HG03103 (cell line): ENCODE measurements at regions not wholly inside any gene's neighbourhood (a gene's known extent, or its start where the extent isn't known, plus 50 kb on each side); places are given as distances from the start of the nearest gene placed in this dataset.
"Not testable (repeated sequence)": the region's sequence is repeated elsewhere in the genome, so short reads cannot be mapped to it uniquely, and the experiment has no call there.

Experiments
- ATAC-seq: cut with Tn5 transposase; IDR thresholded peaks from one replicate; pipeline ENCODE4 v1.9.1; 2021; ENCODE audit warnings: low read depth; ENCODE audit not compliant: unreplicated experiment

- ATAC-seq, result no peak
These were observed 364.8 kb downstream of the RPS6KC1 start for GRCh38 chr1:213415691-213416380.

DNA sequence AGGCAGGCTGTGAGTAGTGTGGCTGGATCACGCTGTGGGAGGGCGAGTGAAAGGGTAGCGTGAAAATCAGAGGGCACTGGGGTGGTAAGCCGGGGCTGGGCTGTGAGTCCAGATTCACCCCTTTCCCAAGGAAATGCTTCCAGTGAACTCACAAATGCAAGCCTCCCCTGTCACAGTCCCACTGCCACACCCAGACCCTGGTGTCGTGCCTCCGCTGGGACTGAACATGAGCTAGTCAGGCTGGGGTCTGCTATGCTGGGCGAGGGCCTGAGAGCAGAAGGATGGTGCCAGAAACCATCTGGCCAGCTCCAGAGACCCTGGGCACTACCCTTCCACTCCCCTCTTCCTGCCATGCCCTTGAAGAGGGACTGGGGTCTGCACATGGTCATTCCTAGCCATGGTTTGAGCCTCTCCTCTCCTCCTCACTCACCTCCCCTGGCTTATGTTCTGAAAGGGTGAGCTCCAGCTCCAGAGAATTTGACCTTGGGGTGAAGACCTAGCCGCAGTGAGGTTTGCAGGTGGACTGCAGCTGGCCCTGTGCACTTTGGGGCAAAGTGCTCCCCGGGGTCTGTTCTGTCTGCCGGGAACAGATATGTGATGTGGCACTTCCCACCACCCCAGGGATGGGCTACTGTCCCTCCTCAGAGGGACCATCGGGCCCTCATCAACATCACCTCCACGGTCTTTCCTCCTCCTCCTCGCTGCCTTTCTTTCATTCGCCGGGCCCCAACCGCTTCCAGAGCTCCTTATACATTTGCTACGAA, 365.6 kb downstream of the RPS6KC1 start:
- no peak for ATAC-seq

DNA sequence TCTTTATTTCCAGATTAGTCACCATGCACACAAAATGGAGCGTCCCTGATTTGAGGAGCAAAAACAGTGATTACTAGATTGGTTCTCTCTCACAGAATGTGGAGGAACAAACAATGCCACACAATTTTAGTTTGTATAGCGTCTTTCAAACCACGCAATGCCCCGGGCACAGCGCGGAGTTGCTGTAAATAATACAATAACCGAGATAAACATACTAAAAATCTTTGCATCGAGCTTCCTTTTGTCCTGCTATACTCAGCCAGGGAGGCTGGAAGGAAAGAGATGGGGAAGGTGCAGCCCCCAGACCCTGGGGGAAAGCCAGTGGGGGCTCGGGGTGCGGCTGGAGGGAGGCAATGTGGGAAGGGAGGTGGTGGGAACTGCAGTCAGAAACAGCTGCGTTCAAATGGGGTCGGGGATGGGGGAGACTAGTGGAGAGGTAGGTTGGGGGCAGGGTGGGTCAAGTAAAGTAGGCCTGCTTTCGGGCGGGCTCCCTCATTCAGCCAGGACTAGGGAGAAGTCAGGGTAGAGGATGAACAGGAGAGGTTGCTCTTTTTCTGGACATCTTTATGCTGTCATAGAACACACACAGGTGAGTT, 366.3 kb downstream of the RPS6KC1 start:
- ATAC-seq, result no peak

- ATAC-seq, result no peak
These were observed 366.8 kb downstream of the RPS6KC1 start for GRCh38 chr1:213417846-213418245.

DNA sequence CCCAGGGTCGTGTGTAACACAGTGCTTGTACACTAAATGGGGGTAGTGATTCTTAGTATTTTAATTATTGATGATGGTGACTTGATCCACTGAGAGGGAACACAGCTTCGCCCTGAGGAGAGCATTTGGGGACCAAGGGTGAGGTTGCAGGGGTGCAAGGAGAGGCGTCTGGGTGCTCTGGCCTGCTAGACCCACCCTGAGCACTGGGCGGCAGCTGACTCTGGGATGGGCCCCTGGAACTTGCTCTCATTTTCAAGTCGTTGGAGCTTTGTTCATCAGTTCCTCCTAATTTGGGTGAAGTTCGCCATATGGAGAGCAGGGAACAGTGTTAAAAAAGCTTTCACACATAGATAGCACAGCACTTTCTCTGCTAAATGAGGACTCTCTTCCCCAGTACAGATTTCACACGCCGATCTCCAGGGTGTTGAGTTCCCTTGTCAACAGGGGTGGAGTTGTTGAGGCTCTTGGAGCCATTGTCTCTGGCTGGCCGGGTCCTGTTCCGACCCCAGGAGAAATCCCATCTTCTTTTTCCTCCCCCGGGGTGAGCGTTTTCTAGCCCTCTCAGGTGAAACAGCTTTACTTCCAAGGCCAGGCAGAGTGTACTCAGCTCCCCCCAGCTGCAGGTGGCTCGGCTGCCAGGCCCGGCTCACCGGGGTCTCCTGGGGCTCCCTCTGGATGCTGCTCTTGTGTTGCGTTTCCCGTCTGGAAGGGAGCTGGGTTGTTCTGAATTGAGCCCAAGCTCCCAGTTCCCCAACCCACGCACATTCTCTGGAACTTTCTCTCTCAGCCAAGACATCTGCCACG, 367.4 kb downstream of the RPS6KC1 start:
- no peak for ATAC-seq

DNA sequence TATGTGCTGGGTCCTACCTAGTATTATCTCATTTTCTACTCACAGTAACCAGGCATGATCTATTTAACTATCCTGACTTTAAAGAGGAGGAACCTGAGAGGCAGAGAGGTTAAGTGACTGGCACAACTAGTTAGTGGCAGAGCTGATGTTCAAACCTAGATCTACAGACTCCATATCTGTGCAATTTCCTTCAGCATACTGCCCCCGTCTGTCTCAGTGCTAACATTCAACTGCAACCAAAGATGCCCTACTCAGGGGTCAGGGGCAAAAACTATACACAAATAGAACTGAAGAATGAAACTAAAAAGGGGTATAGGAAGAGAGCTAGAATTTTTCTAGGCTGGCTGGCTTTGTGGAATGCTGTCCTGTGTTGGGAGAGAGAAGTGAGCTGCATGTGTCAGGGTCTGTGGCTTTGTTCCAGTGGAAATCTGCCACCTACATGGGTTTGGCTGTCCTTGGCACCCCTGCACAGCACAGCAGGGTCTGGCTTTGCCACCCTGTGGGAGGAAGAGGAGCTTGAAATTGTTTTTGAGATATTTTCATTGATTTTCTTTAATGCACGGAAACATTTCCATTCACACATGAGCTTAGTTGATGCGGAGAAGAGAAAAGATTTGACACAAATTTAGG, 368.5 kb downstream of the RPS6KC1 start:
- no peak for ATAC-seq

- not testable (repeated sequence) for ATAC-seq
These were observed 370.1 kb downstream of the RPS6KC1 start for GRCh38 chr1:213421178-213421577.

- ATAC-seq, result no peak
These were observed 372.0 kb downstream of the RPS6KC1 start for GRCh38 chr1:213423041-213423440.

DNA sequence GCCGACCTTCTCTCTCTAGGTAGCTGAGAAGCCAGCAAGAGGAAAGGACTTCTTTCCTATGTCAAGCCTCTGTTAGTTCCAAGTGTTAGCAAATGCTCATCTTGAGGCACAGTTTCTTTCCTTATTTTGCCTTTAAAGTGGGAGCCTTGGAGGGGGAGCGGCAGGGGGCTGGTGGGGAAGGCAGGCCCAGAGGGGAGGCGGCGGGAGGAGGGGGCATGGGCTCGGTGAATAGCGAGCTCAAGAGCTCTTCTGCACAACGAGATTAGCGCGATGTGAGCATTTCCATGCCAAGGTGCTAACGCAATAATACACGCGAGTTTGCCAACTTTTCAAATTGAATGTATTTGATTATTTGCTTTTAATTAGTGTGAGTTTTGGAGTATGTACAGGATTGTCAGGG, 372.6 kb downstream of the RPS6KC1 start:
- ATAC-seq, result no peak

DNA sequence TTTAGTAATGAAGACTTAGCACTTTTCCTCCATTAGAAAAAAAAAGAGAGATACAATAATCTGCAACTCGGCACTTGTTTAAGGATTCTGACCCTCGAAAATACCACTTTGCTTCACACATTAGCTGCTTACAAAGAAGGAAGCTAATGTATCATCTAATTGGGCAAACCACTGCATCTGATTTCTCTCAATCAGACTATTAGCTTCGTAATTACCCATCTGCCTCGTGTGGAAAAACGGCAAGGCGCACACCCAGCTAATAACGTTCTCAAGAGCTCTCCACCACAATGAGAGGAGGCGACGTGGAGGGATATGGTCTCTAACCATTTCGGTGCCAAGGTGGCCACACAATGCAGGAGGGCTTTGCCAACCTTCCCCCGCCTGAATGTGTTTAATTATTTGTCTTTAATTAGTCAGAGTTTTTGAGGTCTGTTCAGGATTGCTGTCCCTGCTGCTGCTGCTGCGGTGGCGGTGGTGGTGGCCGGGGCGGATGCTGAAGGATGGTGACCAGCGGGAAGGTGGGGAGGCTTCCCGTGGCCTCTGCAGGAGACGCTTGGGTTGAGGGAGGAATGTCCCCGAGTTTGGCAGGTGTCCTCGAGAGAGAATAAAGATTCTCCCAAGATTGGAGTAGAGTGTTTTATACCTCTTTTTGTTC, 374.5 kb downstream of the RPS6KC1 start:
- ATAC-seq, result no peak

DNA sequence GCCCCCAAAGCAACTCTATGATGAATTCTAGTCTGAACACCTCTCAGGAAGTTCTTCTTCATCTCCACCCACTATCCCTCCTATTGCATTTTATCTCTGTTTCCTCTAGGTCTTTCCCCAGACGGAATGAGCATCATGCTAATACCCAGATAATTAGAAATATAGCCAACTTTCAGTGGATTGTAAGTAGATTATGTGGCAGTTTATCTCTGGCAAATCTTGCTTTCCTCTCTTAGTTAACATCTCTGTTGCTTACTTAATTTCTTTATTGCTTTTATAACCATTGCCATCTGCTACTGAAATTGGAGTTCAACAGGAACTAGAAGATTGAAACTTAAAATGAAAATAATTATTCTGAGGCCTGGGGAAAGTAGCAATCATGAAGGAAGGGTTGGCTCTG, 378.6 kb downstream of the RPS6KC1 start:
- ATAC-seq, result no peak

- ATAC-seq, result no peak
These were observed 384.7 kb downstream of the RPS6KC1 start for GRCh38 chr1:213435715-213436114.

DNA sequence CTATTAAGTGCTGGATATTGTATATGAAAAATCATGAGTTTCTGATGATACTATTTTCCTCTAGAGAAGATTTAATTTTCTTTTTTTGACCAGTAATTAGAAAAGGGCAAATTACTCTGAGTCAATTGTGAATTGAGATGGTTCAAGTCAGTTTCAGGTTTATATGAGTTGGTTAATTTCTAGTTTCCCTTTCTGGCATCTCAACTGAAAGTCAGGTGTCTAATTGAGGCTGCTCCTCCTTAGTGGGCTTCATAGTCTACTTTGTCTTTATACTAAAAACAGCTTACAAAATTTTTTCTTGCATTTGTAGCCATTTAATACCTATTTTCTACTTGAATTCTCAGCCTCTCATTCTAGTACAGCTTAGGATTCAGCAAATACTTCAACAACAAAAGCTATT, 387.3 kb downstream of the RPS6KC1 start:
- no peak for ATAC-seq

GRCh38 chr1:213439703-213440102, 388.7 kb downstream of the RPS6KC1 start:
- ATAC-seq, result no peak

- ATAC-seq, result no peak
These were observed 389.7 kb downstream of the RPS6KC1 start for GRCh38 chr1:213440766-213441165.

- no peak for ATAC-seq
These were observed 392.4 kb downstream of the RPS6KC1 start for GRCh38 chr1:213443415-213443814.

DNA sequence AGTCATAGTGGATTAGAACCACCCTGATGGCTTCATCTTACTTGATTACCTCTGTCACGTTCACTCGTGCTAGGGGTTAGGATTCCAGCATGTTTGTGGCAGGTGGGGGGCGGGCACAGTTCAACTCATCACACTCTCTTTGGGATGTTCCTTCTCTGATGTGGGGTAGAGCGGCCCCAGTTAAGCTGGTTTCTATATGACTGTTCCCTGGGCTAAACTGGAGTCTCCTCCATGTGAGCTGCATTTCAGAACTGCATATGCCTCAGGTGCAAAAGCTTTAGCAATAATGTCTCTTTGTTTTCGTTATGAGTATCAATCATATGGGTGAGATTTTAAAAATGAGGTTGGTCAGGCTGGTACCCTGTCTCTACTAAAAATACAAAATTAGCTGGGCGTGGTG, 393.2 kb downstream of the RPS6KC1 start:
- ATAC-seq, result no peak

DNA sequence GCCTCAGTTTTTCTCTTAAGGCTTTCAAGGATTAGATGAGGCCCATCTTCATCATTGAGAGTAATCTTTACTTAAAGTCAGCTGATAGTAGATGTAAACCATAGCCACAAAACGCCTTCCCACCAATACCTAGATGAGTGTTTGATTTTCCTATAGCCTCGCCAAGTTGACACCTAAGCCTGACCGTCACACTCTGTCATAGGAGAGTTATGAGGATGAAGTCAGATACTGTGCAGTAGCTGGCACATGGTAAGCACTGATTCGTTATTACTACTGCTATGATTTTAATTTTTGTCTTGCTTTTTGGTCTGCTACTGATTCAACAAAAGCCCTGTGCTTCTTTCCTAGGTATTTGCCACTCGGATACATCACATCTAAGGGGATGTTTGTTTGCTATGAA, 395.5 kb downstream of the RPS6KC1 start:
- ATAC-seq, result no peak

DNA sequence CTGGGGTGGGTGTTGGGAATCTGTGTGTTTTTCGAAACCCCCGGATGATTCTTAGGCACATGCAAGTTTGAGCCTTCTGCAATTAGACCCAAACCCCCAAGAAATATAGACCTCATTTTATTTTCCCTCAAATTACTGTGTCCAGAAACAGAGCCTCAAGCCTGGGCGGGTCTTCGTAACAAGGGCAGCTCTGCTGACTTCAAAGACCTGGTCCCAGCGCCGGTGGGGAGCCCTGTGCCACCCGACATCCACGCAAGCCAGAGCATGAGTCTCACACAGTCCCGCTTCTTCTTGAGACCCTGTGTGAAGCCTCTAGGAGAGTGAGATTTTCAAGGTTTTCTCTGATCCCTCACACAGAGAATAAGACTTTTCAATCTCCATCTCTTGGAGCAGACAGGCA, 397.3 kb downstream of the RPS6KC1 start:
- no peak for ATAC-seq

GRCh38 chr1:213448776-213449175, 397.7 kb downstream of the RPS6KC1 start:
- no peak for ATAC-seq
